PFSK-1 (cell line): ENCODE measurements at regions not wholly inside any gene's neighbourhood (a gene's known extent, or its start where the extent isn't known, plus 50 kb on each side); places are given as distances from the start of the nearest gene placed in this dataset.

Experiments
- FOXP2 ChIP-seq: optimal IDR thresholded peaks from 2 replicates; pipeline ENCODE3; 2011; ENCODE audit warnings: borderline replicate concordance, control low read depth, inconsistent platforms; ENCODE audit not compliant: insufficient read depth; ENCODE audit errors: extremely low read length, extremely low read depth
- POLR2AphosphoS5 ChIP-seq: IDR thresholded peaks from 2 replicates; pipeline ENCODE4 v1.6.1; 2012; ENCODE audit warnings: low read depth, mild to moderate bottlenecking, control low read depth, low read length, moderate library complexity
- REST ChIP-seq, 2 experiments: IDR thresholded peaks; 2 replicates each; pipeline versions ENCODE4 v1.6.1 to v1.8.0; 2011 to 2012; ENCODE audit warnings: low read depth in 2 of 2, low read length in 2 of 2, control low read depth in 1 of 2, inconsistent platforms in 1 of 2, mild to moderate bottlenecking in 1 of 2, moderate library complexity in 1 of 2; ENCODE audit not compliant: insufficient read depth in 1 of 2
- SIN3A ChIP-seq: IDR thresholded peaks from 2 replicates; pipeline ENCODE4 v1.6.1; 2012; ENCODE audit warnings: mild to moderate bottlenecking, low read length, moderate library complexity, borderline replicate concordance; ENCODE audit not compliant: insufficient read depth
- TAF1 ChIP-seq: IDR thresholded peaks from 2 replicates; pipeline ENCODE4 v1.6.1; 2012; ENCODE audit warnings: low read length, control low read depth, borderline replicate concordance; ENCODE audit not compliant: insufficient read depth

- no peak for TF ChIP-seq FOXP2
- no peak for TF ChIP-seq REST (IDR thresholded peaks at IDR 0.05; ENCODE audit: insufficient read depth in 1 of 2, low read depth in 2 of 2, low read length in 2 of 2)
- TF ChIP-seq POLR2AphosphoS5 = no peak
- TF ChIP-seq SIN3A = no peak
- no peak for TF ChIP-seq TAF1
These were observed 95.5 kb upstream of the WDR44 start for GRCh38 chrX:118250445-118250844.

DNA sequence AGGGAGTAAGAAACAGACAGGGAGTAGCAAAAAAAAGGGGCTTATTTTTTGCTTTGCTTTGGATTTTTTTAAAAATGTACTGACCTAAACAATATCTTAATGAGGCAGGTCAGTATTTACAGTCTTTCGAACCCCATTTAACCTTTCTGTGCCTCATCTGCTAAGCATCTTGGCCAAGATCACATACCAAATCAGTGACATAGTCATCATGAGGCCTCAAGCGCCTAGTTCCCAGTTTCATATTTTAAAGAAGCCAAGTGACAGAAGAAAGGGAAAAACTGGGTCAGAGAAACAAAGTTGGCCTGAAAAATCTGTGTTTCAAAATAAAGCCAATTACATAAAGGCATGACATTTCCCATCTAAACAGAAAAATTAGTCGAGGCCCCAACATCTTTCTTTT lies 94.6 kb upstream of the WDR44 start:
- TF ChIP-seq SIN3A (no peak), REST (IDR thresholded peaks at IDR 0.05; ENCODE audit: insufficient read depth in 1 of 2, low read depth in 2 of 2, low read length in 2 of 2) (no peak), FOXP2 (no peak), POLR2AphosphoS5 (no peak), TAF1 (no peak)

DNA sequence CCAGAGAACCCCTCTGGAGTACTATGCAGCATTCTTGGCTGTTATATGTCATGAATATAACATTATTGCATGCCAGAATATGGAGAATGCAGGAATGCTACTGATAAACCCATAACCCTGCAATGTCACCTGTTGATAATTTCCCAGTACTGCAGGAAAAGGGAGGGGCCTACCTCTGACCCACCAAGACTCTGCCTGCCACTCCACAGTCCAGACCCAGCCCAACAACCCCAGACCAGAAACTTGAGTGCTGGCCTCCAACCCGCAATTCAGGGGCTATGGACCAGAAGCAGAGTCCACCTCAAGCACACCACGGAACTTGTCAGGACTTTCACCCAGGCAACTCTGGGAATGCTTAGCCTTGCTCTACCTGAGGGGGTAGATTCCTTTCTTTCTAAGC lies 92.9 kb upstream of the WDR44 start:
- no peak for TF ChIP-seq SIN3A
- TF ChIP-seq TAF1 = no peak
- no peak for TF ChIP-seq FOXP2
- no peak for TF ChIP-seq POLR2AphosphoS5
- no peak for TF ChIP-seq REST (IDR thresholded peaks at IDR 0.05; ENCODE audit: insufficient read depth in 1 of 2, low read depth in 2 of 2, low read length in 2 of 2)

GRCh38 chrX:118254611-118255010 lies 91.3 kb upstream of the WDR44 start:
- no peak for TF ChIP-seq SIN3A
- TF ChIP-seq POLR2AphosphoS5 = no peak
- TF ChIP-seq FOXP2 = no peak
- TF ChIP-seq TAF1 = no peak
- TF ChIP-seq REST (IDR thresholded peaks at IDR 0.05; ENCODE audit: insufficient read depth in 1 of 2, low read depth in 2 of 2, low read length in 2 of 2) = no peak

DNA sequence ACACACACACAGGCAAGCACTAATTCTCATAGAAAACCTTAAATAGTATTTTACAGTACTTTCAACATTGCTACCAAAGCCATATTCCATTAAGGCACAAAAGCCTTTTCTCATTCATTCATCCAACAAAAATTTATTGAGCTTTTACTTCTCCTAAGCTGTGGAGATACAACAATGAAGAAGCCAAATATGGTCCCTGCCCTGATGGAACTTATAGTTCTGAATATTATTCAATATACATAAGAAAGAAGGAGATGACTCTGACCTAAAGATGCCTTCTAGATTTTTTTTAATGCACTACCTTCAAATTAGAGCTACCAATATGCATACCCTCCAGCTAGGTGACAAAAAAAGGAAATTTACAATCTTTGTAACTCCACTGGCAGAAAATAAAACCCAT lies 90.0 kb upstream of the WDR44 start:
- TF ChIP-seq FOXP2 (no peak), POLR2AphosphoS5 (no peak), REST (IDR thresholded peaks at IDR 0.05; ENCODE audit: insufficient read depth in 1 of 2, low read depth in 2 of 2, low read length in 2 of 2) (no peak), TAF1 (no peak), SIN3A (no peak)
